ENCODE measurements at regions not wholly inside any gene's neighbourhood (a gene's known extent, or its start where the extent isn't known, plus 50 kb on each side); places are given as distances from the start of the nearest gene placed in this dataset.
"Not testable (repeated sequence)": the region's sequence is repeated elsewhere in the genome, so short reads cannot be mapped to it uniquely, and the experiment has no call there.

DNA sequence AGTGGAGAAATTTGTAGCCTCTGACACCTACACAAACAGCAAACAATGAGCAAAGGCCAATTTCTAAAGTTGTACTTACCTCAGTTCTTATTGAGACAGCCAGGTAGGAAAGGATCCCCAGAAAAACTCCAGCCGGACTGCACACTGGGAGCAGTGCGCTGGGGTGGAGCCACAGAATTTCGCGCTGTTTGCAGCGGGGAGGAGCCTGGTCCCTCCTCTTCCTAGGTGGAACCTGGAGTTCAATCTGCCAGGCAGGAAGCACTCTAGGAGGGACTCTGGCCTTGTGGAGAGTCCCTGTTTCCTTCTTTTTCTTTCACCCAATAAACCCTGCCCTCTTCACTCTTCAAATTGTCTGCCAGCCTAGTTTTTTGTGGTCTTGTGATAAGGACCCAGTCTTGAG, 259.9 kb downstream of the ZFY start:
- H3K4me3 ChIP-seq (ENCODE audit: low read length); DNase-seq (ENCODE audit: low read depth): not testable (repeated sequence)

DNA sequence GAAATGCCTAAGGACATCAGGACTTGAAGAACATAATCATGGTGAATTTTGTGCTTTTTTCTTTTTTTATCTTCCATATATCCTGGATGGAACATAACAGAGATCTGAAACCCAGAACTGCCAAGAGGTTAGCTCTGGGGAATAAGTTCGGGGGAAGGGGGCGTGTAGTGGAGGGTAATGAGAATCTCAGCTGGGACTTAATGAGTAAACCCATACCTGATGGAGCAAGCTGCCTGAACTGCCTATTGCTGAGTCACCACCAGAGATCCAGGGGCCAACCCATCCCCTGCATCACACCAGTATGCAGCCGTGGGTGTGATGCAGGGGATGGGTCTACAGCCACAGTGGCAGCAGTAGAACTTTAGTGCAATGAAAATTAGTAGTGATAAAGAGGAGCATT, 267.1 kb downstream of the ZFY start:
- not testable (repeated sequence) for H3K4me3 ChIP-seq (ENCODE audit: low read length); DNase-seq (ENCODE audit: low read depth)

DNA sequence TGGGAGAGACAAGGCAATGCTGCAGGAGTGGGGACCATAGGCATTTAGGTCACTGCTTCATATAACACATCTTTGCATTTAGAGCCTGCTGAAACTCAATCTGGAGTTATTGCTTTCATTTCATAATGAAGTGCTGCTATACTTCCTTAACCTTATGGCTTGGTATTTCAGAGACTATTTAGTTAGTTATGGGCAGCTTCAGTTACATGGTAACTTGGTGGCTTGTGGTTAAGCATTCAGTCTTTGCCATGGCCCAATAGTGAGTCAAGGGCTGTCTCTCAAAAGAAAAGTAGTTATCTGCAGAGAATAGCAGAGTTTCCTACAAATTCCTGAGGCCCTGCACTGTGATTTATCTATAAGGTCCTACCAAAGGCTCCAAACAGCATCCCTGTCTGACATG, 271.6 kb downstream of the ZFY start:
- H3K4me3 ChIP-seq (ENCODE audit: low read length); DNase-seq (ENCODE audit: low read depth): not testable (repeated sequence)

DNA sequence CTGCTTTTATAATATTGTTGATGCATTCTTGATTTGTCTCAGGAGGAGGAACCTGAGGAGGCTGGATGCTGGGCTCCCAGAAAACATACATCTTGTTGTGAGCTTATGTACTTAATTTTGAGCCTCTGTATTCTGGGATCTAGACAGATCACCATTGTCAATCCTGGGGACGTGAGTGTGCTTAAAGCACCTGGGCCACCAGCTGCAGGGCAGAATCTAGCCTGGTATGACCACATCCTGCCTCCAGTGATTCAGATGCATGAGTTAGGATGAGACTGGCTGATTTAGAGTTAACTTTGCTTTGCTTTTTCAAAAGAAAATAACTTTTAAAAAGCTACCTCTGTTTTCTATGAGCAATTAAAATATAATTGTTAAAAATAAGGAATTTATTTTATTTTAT, 278.0 kb downstream of the ZFY start:
- not testable (repeated sequence) for H3K4me3 ChIP-seq (ENCODE audit: low read length); DNase-seq (ENCODE audit: low read depth)

DNA sequence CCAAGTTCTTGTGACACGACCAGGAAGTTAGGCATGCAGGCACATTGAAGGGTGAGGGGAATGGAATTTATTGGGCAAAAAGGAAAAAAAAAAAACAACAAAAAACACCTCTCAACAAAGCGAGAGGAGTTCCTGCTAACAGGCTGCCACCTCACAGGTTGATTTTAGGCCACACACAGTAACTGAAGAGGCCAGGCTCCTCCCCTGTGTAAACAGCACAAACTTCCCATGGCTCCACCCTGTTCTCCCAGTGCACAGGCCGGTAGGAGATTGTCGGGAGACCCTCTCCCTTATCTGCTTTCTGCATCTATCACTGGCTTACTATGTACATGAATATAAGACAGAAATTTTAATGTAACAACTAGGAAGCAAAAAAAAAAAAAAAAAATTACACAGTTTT, 283.0 kb downstream of the ZFY start:
- H3K4me3 ChIP-seq (ENCODE audit: low read length); DNase-seq (ENCODE audit: low read depth): not testable (repeated sequence)

DNA sequence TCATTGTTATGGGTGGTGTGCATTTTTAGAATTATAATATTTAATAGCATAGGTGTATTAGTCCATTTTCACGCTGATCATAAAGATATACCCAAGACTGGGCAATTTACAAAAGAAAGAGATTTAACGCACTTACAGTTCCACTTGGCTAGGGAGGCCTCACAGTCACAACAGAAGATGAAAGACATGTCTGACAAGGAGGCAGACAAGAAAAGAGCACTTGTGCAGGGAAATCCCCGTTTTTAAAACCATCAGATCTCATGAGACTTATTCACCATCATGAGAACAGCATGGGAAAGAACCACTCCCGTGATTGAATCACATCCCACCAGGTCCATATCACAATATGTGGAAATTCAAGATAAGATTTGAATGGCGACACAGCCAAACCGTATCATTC, 283.4 kb downstream of the ZFY start:
- not testable (repeated sequence) for DNase-seq (ENCODE audit: low read depth); H3K4me3 ChIP-seq (ENCODE audit: low read length)

DNA sequence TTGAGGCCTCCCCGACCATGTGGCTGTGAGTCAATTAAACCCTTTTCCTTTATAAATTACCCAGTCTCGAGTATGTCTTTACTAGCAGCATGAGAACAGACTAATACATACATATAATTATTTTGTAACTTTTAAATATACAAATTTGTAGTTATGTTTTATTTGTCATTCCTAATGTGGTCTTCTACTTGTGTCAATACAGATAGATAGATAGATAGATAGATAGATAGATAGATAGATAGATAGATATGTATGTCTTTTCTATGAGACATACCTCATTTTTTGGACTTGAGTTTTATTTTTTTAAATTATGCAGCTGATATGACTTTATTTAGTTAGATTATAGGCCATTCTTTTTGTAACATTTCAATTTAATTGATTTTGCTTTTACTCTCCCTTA, 316.0 kb upstream of the TGIF2LY start:
- H3K4me3 ChIP-seq (ENCODE audit: low read length); DNase-seq (ENCODE audit: low read depth): not testable (repeated sequence)

DNA sequence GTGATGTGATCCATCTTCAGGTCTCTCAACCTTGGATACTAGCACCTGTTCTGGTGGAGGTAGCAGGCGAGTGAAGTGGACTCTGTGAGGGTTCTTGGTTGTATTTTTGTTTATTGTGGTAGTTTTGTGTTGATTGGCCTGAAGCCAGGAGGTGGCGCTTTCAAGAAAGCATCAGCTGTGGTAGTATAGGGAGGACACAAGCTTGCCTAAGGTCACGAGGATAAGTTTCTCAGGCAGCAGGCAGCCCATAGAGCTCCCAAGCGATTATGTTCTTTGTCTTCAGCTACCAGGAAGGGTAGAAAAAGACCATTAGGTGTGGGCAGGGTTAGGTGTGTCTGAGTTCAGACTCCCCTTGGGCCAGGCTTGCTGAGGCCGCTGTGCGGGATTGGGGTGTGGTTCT, 290.8 kb upstream of the TGIF2LY start:
- DNase-seq (ENCODE audit: low read depth); H3K4me3 ChIP-seq (ENCODE audit: low read length): not testable (repeated sequence)

DNA sequence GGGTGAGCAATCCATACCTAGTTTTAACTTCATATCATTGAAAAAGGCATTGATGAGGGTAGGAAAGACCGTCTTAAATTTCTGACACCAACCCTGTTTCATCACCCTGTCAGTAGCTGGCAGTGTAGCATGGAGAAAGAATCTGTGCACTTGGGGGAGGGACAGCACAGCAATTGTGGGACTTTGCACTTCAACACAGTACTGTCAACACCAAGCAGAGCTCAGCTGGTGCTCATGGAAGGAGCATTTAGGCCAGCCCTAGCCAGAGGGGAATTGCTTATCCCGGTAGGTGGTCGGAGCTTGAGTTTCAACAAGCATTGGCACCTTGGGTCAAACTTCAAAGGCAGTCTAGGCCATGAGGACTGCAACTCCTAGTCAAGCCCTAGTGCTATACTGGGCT, 281.6 kb upstream of the TGIF2LY start:
- DNase-seq (ENCODE audit: low read depth); H3K4me3 ChIP-seq (ENCODE audit: low read length): not testable (repeated sequence)

DNA sequence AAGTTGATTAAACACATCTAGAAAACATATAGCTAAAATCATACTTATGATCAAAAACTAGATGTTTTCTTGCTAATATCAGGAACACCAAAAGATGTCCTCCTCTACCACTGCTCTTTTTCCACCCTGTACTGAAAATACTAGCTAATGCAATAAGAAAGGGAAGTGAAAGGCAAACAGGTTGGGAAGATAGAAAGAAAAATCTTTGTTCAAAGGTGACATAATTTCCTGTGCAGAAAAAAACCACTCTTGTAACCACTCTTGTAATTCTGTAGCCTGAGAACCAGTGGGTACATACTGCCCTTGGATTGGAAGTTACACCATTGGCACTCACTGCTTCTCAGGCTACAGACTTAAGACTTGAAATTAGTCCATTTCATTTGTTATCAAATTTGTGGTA, 258.9 kb upstream of the TGIF2LY start:
- DNase-seq (ENCODE audit: low read depth), result not testable (repeated sequence)

DNA sequence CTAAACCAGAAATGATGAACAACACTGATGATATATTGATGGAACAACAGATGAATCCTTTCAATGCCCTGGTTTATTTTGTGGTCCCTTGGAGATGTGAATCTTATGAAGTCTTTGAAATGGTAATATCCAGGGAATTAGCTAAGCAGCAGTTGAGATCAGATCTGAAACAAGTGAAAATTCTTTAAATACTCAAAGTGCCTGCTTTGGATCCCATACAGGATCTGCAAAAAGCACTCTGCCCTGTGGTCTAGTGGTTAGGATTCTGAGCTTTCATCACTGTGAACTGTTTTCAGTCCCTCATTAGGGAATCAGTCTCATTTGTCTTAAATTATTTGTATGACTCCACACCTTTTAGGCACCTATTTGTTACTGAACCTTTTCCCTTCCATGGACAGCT, 211.3 kb upstream of the TGIF2LY start:
- not testable (repeated sequence) for DNase-seq (ENCODE audit: low read depth); H3K4me3 ChIP-seq (ENCODE audit: low read length)

More for the DNA sequence above, 258.9 kb upstream of the TGIF2LY start:
- H3K4me3 ChIP-seq (ENCODE audit: low read length), result not testable (repeated sequence)

DNA sequence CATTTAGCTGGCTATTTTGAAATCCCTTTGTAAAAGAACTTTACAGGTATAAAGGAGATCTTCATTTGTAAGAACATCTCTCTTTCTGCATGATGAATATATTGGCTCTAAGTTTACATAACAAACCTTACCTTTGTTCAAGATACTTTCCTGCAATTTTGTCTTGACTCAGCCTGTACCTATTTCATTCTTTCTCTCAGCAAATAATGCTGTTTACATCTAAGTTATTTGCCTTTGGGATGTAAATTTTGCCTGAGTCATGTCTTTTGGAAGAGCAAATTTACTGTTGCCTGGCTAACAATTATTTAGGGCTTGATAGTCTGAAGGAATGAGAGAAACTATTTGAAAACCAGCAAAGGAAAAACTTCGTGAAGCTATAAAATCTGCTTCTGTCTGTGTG, 210.4 kb upstream of the TGIF2LY start:
- not testable (repeated sequence) for DNase-seq (ENCODE audit: low read depth); H3K4me3 ChIP-seq (ENCODE audit: low read length)

DNA sequence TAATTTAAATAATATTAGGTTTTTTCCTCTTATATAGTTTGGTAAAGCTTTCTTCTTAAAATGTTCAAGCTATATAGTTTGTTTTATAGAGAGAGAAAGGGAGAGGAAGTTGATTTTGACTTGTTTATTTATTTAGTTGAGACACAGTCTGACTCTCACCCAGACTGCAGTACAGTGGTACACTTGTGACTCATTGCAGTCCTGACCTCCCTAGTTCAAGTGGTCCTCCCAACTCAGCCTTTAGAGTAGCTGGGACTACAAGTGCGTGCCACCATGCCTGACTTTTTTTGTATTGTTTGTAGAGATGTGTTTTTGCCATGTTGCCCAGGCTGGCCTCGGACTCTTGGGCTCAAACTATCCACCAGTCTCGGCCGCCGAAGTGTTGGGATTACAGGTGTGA, 187.4 kb upstream of the TGIF2LY start:
- DNase-seq (ENCODE audit: low read depth); H3K4me3 ChIP-seq (ENCODE audit: low read length): not testable (repeated sequence)

DNA sequence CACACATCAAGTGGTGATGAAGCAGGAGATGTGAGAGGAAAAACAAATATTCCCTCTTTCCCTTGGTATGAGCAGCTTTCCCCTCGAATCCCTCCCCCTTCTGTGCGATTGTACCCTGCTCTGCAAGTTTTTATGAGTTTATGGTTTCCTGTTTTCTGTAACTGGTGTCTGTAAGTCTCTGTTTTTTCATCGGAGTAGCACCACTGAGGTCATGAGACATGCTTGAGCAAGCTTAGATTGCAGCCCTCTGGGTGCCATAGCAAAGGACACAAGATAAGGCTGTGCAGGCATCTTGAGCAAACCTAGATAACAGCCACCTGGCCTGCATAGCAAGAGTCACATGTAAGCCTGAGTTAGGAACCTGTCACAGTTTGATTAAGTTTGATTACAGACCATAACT, 174.6 kb upstream of the TGIF2LY start:
- not testable (repeated sequence) for H3K4me3 ChIP-seq (ENCODE audit: low read length); DNase-seq (ENCODE audit: low read depth)

DNA sequence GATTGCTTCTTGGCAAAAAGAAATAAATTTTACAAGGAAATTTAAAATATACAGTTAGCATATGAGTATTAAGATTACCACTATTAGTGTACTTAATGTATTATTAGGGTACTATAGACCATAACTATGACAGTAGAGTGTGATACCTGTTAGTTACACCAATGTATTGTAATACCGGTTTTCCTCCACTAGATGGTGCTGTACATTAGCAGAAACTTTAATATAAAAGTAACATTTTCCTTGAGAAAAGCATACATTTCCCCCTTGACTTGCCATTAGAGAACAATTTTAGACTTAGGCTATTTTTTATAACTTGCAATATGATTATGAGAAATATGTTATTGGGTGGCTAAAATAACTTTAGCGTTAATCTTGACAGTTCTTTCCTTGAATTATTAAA, 173.3 kb upstream of the TGIF2LY start:
- peak; percentile 0 for DNase-seq (ENCODE audit: low read depth)
- not testable (repeated sequence) for H3K4me3 ChIP-seq (ENCODE audit: low read length)
- TF ChIP-seq, protein P1, sequence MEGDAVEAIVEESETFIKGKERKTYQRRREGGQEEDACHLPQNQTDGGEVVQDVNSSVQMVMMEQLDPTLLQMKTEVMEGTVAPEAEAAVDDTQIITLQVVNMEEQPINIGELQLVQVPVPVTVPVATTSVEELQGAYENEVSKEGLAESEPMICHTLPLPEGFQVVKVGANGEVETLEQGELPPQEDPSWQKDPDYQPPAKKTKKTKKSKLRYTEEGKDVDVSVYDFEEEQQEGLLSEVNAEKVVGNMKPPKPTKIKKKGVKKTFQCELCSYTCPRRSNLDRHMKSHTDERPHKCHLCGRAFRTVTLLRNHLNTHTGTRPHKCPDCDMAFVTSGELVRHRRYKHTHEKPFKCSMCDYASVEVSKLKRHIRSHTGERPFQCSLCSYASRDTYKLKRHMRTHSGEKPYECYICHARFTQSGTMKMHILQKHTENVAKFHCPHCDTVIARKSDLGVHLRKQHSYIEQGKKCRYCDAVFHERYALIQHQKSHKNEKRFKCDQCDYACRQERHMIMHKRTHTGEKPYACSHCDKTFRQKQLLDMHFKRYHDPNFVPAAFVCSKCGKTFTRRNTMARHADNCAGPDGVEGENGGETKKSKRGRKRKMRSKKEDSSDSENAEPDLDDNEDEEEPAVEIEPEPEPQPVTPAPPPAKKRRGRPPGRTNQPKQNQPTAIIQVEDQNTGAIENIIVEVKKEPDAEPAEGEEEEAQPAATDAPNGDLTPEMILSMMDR (conservative IDR thresholded peaks at IDR 0.05; ENCODE audit: low read length), result peak; percentile 51

DNA sequence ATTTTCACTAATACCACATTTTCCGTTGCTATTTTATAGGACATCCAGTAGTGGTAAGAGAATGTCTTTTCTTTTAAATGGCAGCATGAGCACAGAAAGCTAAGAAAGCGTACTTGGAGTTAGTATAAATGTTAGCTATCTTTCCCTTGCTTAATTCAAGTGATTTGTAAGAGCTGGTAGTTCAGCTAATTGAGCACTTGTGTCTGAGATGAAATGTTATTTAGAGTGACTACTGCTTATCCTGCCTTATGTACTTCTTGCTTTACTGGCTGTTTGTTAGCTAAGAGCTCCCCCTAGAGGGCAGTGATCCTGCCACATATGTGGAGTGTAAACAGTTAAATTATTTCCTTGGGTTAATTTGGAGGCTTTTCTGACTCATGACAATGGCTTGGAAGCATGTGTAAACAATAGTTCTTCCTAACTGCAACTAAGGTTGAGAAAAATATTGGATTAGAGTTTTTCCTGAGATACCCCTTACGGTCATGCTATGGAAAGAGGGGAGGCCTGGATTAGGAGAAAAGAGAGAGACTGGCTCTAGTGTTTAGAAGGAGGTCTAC, 171.9 kb upstream of the TGIF2LY start:
- not testable (repeated sequence) for DNase-seq (ENCODE audit: low read depth); H3K4me3 ChIP-seq (ENCODE audit: low read length)

DNA sequence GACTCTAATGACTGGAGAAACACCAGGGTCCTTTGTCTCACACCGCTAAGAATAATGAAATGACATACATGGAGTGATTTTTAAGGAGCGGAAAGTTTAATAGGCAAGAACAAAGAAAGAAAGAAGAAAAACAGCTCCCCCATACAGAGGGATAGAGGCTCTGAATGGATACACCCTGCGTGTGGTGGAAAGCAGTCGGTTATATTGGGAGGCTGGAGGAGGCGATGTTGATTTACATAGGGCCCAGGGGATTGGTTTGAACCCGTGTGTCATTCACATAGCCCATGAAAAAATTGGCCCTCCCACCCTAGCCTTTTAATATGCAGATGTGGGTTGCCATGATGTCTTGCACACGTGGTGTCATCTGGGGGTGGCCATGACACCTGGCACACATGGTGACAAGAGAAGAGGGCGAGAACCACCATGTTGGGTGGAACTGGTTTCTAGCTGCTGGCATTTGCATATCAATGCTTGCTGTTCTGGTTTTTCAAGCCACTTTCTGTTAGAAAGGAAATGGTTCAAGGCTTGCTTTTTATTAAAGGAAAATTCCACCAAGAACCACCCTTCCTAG, 168.5 kb upstream of the TGIF2LY start:
- H3K4me3 ChIP-seq (ENCODE audit: low read length); DNase-seq (ENCODE audit: low read depth): not testable (repeated sequence)
